ENCODE measurements at regions not wholly inside any gene's neighbourhood (a gene's known extent, or its start where the extent isn't known, plus 50 kb on each side); places are given as distances from the start of the nearest gene placed in this dataset.
A peak's percentile ranks its signal among the peaks of the same experiment; 100 is the strongest.

DNA sequence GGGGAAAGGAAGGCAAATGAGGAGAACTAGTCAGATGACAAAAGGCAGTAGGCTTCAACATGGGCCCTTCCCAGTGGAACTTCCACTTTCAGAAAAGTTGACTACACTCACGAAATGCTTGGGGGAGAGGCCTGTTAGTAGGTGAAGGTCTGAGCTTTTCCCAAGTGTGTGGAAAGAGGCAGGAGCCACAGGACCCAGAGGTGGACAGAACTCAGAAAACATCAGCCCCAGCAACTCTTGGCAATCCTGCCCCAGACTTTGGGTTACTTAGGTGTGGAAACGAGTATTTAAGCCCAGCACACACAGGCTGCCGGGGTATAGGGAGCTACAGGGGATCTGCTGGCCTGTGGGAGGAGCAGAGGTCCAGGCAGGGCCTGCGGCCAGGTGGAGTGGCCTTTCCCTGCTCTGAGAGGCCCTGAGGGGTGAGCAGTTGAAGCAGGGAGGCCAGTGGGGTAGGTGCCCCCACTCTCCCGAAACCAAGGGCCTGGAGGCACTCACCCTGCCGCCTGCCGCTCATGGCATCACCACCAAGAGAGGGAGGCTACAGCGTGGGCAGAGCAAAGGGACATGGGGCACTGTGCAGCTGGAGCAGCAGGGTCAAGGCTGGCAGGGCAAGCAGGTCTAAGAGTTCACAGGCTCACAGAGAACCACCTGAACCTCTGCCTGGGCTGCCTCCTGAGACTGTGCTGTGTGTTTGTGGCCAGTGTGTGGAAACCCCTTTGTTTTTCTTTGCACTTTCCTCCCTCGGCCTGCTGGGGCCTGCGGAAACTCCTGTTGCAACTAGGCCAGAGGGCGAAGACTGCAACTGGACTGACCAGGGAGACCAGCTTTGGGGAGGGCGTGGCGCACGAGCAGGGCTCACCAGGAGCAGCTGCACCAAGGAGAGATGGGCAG, 130.7 kb upstream of the SERTAD2 start (continued):
- TF ChIP-seq, protein P1, sequence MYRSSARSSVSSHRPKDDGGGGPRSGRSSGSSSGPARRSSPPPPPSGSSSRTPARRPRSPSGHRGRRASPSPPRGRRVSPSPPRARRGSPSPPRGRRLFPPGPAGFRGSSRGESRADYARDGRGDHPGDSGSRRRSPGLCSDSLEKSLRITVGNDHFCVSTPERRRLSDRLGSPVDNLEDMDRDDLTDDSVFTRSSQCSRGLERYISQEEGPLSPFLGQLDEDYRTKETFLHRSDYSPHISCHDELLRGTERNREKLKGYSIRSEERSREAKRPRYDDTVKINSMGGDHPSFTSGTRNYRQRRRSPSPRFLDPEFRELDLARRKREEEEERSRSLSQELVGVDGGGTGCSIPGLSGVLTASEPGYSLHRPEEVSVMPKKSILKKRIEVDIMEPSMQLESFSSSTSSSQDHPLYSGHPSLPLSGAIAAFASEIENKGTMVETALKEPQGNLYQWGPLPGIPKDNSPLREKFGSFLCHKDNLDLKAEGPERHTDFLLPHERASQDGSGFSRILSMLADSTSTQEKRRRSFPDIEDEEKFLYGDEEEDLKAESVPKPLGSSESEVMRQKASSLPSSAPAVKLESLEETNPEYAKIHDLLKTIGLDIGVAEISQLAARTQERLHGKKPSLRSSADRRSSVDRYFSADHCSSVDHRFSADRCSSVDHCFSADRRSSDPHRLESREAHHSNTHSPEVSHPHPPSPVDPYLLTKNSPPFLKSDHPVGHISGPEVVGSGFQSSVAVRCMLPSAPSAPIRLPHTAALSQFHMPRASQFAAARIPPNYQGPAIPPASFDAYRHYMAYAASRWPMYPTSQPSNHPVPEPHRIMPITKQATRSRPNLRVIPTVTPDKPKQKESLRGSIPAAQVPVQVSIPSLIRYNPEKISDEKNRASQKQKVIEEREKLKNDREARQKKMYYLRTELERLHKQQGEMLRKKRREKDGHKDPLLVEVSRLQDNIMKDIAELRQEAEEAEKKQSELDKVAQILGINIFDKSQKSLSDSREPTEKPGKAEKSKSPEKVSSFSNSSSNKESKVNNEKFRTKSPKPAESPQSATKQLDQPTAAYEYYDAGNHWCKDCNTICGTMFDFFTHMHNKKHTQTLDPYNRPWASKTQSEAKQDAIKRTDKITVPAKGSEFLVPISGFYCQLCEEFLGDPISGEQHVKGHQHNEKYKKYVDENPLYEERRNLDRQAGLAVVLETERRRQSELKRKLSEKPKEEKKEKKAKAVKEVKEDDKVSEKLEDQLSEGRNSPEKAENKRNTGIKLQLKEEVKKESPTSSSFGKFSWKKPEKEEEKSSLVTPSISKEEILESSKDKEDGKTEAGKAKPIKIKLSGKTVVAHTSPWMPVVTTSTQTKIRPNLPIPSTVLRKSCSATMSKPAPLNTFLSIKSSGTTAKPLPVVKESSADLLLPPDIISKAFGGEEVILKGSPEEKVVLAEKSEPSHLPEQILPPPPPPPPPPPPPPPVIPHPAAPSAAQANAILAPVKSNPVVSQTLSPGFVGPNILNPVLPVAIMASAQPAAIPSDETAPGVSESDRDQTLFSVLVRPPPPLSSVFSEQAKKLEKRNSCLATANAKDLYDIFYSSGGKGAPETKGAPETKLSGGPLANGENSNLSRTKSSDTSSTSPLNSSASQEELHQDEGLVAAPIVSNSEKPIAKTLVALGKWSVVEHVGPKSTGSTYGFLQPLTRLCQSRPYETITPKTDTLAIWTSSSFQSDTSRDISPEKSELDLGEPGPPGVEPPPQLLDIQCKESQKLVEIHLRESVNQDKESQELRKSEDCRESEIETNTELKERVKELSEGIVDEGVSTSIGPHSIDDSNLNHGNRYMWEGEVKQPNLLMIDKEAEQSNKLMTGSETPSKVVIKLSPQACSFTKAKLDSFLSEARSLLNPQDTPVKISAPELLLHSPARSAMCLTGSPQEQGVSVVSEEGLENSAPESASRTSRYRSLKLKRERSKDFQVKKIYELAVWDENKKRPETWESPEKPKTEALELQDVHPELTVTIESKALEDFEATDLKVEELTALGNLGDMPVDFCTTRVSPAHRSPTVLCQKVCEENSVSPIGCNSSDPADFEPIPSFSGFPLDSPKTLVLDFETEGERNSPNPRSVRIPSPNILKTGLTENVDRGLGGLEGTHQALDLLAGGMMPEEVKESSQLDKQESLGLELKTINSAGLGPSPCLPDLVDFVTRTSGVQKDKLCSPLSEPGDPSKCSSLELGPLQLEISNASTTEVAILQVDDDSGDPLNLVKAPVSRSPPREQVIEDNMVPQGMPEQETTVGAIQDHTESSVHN (CRISPR knock-in tag; IDR thresholded peaks at IDR 0.05) = no peak; the same call in 1 of the 2 replicates
- TF ChIP-seq SP5 (CRISPR knock-in tag; IDR thresholded peaks at IDR 0.05; ENCODE audit: borderline replicate concordance, low read depth) (0 out of 2 replicates have a peak, but pooled peaks have one; percentile 20), NFKB2 (CRISPR knock-in tag; IDR thresholded peaks at IDR 0.05; ENCODE audit: borderline replicate concordance) (peak; percentile 79; the same call in 1 of the 2 replicates), HMG20B (CRISPR knock-in tag; conservative IDR thresholded peaks at IDR 0.05) (no peak), EZH2 (conservative IDR thresholded peaks at IDR 0.05; ENCODE audit: low read depth, low read length) (no peak), ZBTB42 (CRISPR knock-in tag; IDR thresholded peaks at IDR 0.05) (peak; percentile 77), NFYC (CRISPR knock-in tag; IDR thresholded peaks at IDR 0.05) (no peak), POGZ (CRISPR knock-in tag; IDR thresholded peaks at IDR 0.05) (peak; percentile 91), ZNF17 (CRISPR knock-in tag; IDR thresholded peaks at IDR 0.05) (no peak), SNRNP70 (IDR thresholded peaks at IDR 0.05; ENCODE audit: low read depth, low read length) (no peak), CBX1 (IDR thresholded peaks at IDR 0.05; ENCODE audit: low read depth) (no peak)
- TF ChIP-seq, protein P2, sequence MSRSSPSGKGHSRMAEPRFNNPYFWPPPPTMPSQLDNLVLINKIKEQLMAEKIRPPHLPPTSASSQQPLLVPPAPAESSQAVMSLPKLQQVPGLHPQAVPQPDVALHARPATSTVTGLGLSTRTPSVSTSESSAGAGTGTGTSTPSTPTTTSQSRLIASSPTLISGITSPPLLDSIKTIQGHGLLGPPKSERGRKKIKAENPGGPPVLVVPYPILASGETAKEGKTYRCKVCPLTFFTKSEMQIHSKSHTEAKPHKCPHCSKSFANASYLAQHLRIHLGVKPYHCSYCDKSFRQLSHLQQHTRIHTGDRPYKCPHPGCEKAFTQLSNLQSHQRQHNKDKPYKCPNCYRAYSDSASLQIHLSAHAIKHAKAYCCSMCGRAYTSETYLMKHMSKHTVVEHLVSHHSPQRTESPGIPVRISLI (CRISPR knock-in tag; IDR thresholded peaks at IDR 0.05; ENCODE audit: borderline replicate concordance) = peak; percentile 24; the same call in 1 of the 2 replicates
- TF ChIP-seq, protein P3, sequence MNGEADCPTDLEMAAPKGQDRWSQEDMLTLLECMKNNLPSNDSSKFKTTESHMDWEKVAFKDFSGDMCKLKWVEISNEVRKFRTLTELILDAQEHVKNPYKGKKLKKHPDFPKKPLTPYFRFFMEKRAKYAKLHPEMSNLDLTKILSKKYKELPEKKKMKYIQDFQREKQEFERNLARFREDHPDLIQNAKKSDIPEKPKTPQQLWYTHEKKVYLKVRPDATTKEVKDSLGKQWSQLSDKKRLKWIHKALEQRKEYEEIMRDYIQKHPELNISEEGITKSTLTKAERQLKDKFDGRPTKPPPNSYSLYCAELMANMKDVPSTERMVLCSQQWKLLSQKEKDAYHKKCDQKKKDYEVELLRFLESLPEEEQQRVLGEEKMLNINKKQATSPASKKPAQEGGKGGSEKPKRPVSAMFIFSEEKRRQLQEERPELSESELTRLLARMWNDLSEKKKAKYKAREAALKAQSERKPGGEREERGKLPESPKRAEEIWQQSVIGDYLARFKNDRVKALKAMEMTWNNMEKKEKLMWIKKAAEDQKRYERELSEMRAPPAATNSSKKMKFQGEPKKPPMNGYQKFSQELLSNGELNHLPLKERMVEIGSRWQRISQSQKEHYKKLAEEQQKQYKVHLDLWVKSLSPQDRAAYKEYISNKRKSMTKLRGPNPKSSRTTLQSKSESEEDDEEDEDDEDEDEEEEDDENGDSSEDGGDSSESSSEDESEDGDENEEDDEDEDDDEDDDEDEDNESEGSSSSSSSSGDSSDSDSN (CRISPR knock-in tag; IDR thresholded peaks at IDR 0.05) = peak; percentile 74
- TF ChIP-seq, protein P4, sequence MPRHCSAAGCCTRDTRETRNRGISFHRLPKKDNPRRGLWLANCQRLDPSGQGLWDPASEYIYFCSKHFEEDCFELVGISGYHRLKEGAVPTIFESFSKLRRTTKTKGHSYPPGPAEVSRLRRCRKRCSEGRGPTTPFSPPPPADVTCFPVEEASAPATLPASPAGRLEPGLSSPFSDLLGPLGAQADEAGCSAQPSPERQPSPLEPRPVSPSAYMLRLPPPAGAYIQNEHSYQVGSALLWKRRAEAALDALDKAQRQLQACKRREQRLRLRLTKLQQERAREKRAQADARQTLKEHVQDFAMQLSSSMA (CRISPR knock-in tag; IDR thresholded peaks at IDR 0.05) = no peak; the same call in 1 of the 2 replicates
- TF ChIP-seq, protein P5, sequence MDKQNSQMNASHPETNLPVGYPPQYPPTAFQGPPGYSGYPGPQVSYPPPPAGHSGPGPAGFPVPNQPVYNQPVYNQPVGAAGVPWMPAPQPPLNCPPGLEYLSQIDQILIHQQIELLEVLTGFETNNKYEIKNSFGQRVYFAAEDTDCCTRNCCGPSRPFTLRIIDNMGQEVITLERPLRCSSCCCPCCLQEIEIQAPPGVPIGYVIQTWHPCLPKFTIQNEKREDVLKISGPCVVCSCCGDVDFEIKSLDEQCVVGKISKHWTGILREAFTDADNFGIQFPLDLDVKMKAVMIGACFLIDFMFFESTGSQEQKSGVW (CRISPR knock-in tag; IDR thresholded peaks at IDR 0.05; ENCODE audit: borderline replicate concordance) = no peak

Data from HepG2 (cell line).